ENCODE measurements at regions not wholly inside any gene's neighbourhood (a gene's known extent, or its start where the extent isn't known, plus 50 kb on each side); places are given as distances from the start of the nearest gene placed in this dataset.

- Histone ChIP-seq H3K9me2 (replicated peaks; ENCODE audit: insufficient read depth, low read length) (no peaks in the 10 kb centered on the region), H3K27me3 (replicated peaks; ENCODE audit: insufficient read depth, low read length) (no peaks in the 10 kb centered on the region), H3K9me3 (replicated peaks; ENCODE audit: insufficient read depth, low read length) (no peaks in the 10 kb centered on the region), H3K79me2 (ENCODE audit: low read length) (no peaks in the 10 kb centered on the region), H3K27ac (ENCODE audit: low read length) (no peak overlapping the region), H4K20me1 (ENCODE audit: insufficient read depth, low read length) (no peaks in the 10 kb centered on the region; the same call in 1 of the 2 replicates), H3K4me1 (ENCODE audit: low read length) (no peaks in the 10 kb centered on the region), H3F3A (ENCODE audit: insufficient read depth, low read length) (no peaks in the 10 kb centered on the region), H3K36me3 (replicated peaks; ENCODE audit: insufficient read depth, low read length) (no peaks in the 10 kb centered on the region), H3K9ac (ENCODE audit: low read length) (no peak overlapping the region), H3K4me2 (ENCODE audit: low read depth, low read length) (no peak overlapping the region), H2AFZ (ENCODE audit: low read length) (no peak overlapping the region), H3K4me3 (ENCODE audit: low read length) (no peak overlapping the region)
- TF ChIP-seq EZH2 (optimal IDR thresholded peaks at IDR 0.05; ENCODE audit: low read depth, low read length): no peak
- no peak for TF ChIP-seq CTCF (IDR thresholded peaks at IDR 0.05; ENCODE audit: low read length)
- no peak for TF ChIP-seq EZH2phosphoT487 (IDR thresholded peaks at IDR 0.05; ENCODE audit: low read length)
- no peak for DNase-seq
These were observed 267.9 kb upstream of the SLC7A11 start for GRCh38 chr4:138510053-138510452.

- no peak overlapping the region for H2AFZ ChIP-seq (ENCODE audit: low read length)
- H3K9ac ChIP-seq (ENCODE audit: low read length): no peak overlapping the region
- H3K9me3 ChIP-seq (replicated peaks; ENCODE audit: insufficient read depth, low read length): no peaks in the 10 kb centered on the region
- no peak overlapping the region for H3K27ac ChIP-seq (ENCODE audit: low read length)
- no peaks in the 10 kb centered on the region for H3K9me2 ChIP-seq (replicated peaks; ENCODE audit: insufficient read depth, low read length)
- TF ChIP-seq EZH2phosphoT487 (IDR thresholded peaks at IDR 0.05; ENCODE audit: low read length) (no peak), CTCF (IDR thresholded peaks at IDR 0.05; ENCODE audit: low read length) (no peak), EZH2 (optimal IDR thresholded peaks at IDR 0.05; ENCODE audit: low read depth, low read length) (no peak)
- no peak overlapping the region for H3K4me3 ChIP-seq (ENCODE audit: low read length)
- no peaks in the 10 kb centered on the region for H3F3A ChIP-seq (ENCODE audit: insufficient read depth, low read length)
- no peaks in the 10 kb centered on the region for H3K4me1 ChIP-seq (ENCODE audit: low read length)
- no peak overlapping the region for H3K4me2 ChIP-seq (ENCODE audit: low read depth, low read length)
- no peaks in the 10 kb centered on the region for H3K79me2 ChIP-seq (ENCODE audit: low read length)
- DNase-seq: no peak
- H3K27me3 ChIP-seq (replicated peaks; ENCODE audit: insufficient read depth, low read length): no peaks in the 10 kb centered on the region
- H4K20me1 ChIP-seq (ENCODE audit: insufficient read depth, low read length): no peaks in the 10 kb centered on the region; the same call in 1 of the 2 replicates
- H3K36me3 ChIP-seq (replicated peaks; ENCODE audit: insufficient read depth, low read length): no peaks in the 10 kb centered on the region
These were observed 267.2 kb upstream of the SLC7A11 start for GRCh38 chr4:138509346-138509745.

GRCh38 chr4:138507522-138507921, 265.4 kb upstream of the SLC7A11 start:
- no peak overlapping the region for H3K9ac ChIP-seq (ENCODE audit: low read length)
- H3K9me3 ChIP-seq (replicated peaks; ENCODE audit: insufficient read depth, low read length): no peaks in the 10 kb centered on the region
- no peak overlapping the region for H3K4me3 ChIP-seq (ENCODE audit: low read length)
- no peaks in the 10 kb centered on the region for H3K9me2 ChIP-seq (replicated peaks; ENCODE audit: insufficient read depth, low read length)
- H2AFZ ChIP-seq (ENCODE audit: low read length): no peak overlapping the region
- H3K27ac ChIP-seq (ENCODE audit: low read length): no peak overlapping the region
- H3K79me2 ChIP-seq (ENCODE audit: low read length): no peaks in the 10 kb centered on the region
- H3K27me3 ChIP-seq (replicated peaks; ENCODE audit: insufficient read depth, low read length): no peaks in the 10 kb centered on the region
- H4K20me1 ChIP-seq (ENCODE audit: insufficient read depth, low read length): no peaks in the 10 kb centered on the region; the same call in 1 of the 2 replicates
- no peaks in the 10 kb centered on the region for H3F3A ChIP-seq (ENCODE audit: insufficient read depth, low read length)
- DNase-seq: no peak
- no peaks in the 10 kb centered on the region for H3K36me3 ChIP-seq (replicated peaks; ENCODE audit: insufficient read depth, low read length)
- H3K4me1 ChIP-seq (ENCODE audit: low read length): no peaks in the 10 kb centered on the region
- TF ChIP-seq EZH2 (optimal IDR thresholded peaks at IDR 0.05; ENCODE audit: low read depth, low read length): no peak
- no peak for TF ChIP-seq CTCF (IDR thresholded peaks at IDR 0.05; ENCODE audit: low read length)
- no peak for TF ChIP-seq EZH2phosphoT487 (IDR thresholded peaks at IDR 0.05; ENCODE audit: low read length)
- H3K4me2 ChIP-seq (ENCODE audit: low read depth, low read length): no peak overlapping the region
